Endodermal cell (in vitro differentiated cells): ENCODE measurements at regions not wholly inside any gene's neighbourhood (a gene's known extent, or its start where the extent isn't known, plus 50 kb on each side); places are given as distances from the start of the nearest gene placed in this dataset.

Experiments used
- DNase-seq: peaks from one replicate; pipeline ENCODE4 v3.0.0-alpha.2; 2017
- H3K27ac ChIP-seq: 2 replicates; pipeline ENCODE4 v1.5.1; 2013; ENCODE audit warnings: mild to moderate bottlenecking, low read depth, low read length, moderate library complexity
- H3K27me3 ChIP-seq: 2 replicates; pipeline ENCODE4 v1.6.1; 2013; ENCODE audit warnings: mild to moderate bottlenecking, low read length, moderate library complexity; ENCODE audit not compliant: insufficient read depth, control insufficient read depth, poor library complexity, severe bottlenecking
- H3K36me3 ChIP-seq: 2 replicates; pipeline ENCODE4 v1.7.0; 2013; ENCODE audit warnings: mild to moderate bottlenecking, low read length, moderate library complexity; ENCODE audit not compliant: control insufficient read depth, insufficient read depth
- H3K4me1 ChIP-seq: one replicate; pipeline ENCODE4 v1.7.0; 2013; ENCODE audit warnings: low read length; ENCODE audit not compliant: control insufficient read depth, insufficient read depth
- H3K4me3 ChIP-seq: 2 replicates; pipeline ENCODE4 v1.5.1; 2013; ENCODE audit warnings: mild to moderate bottlenecking, low read length, moderate library complexity
- H3K9ac ChIP-seq: 2 replicates; pipeline ENCODE4 v1.6.1; 2013; ENCODE audit warnings: mild to moderate bottlenecking, low read length, moderate library complexity; ENCODE audit not compliant: poor library complexity, severe bottlenecking; ENCODE audit errors: extremely low read depth
- H3K9me3 ChIP-seq: 2 replicates; pipeline ENCODE4 v1.6.1; 2013; ENCODE audit warnings: mild to moderate bottlenecking, low read length, moderate library complexity; ENCODE audit not compliant: control insufficient read depth
- H3K27ac Mint-ChIP-seq: 2 replicates; pipeline ENCODE4 v1.8.0; 2020; ENCODE audit warnings: mixed read lengths
- H3K27me3 Mint-ChIP-seq: 2 replicates; pipeline ENCODE4 v1.8.0; 2021; ENCODE audit warnings: mild to moderate bottlenecking, mixed read lengths; ENCODE audit not compliant: insufficient read depth
- H3K36me3 Mint-ChIP-seq: 2 replicates; pipeline ENCODE4 v1.8.0; 2020; ENCODE audit warnings: low read depth, mixed read lengths
- H3K4me1 Mint-ChIP-seq: 2 replicates; pipeline ENCODE4 v1.8.0; 2020; ENCODE audit warnings: mixed read lengths
- H3K4me3 Mint-ChIP-seq: 2 replicates; pipeline ENCODE4 v1.8.0; 2020; ENCODE audit warnings: mild to moderate bottlenecking, moderate library complexity, mixed read lengths
- H3K9me3 Mint-ChIP-seq: 2 replicates; pipeline ENCODE4 v1.8.0; 2020; ENCODE audit warnings: mild to moderate bottlenecking, mixed read lengths
- CTCF ChIP-seq: fragments of 200-600 bp; sonication (generic); conservative IDR thresholded peaks from 2 replicates; pipeline ENCODE4 v1.5.0; 2021; ENCODE audit warnings: antibody characterized with exemption, mild to moderate bottlenecking
- WGBS, 2 experiments: methylation state at CpG; one replicate each; pipeline versions ENCODE4 v1.1.5 to v1.1.7; 2013; ENCODE audit warnings: missing lambda C conversion rate in 2 of 2, mixed read lengths in 1 of 2; ENCODE audit not compliant: insufficient coverage in 1 of 2, insufficient read length in 1 of 2; 5-methylcytosine and 5-hydroxymethylcytosine counted together

- 80 to 88% methylated on average over 1 to 2 of the region's 2 CpGs for WGBS, 2 experiments
- Mint-ChIP-seq H3K4me3 (no peak overlapping the region), H3K4me1 (no peaks in the 10 kb centered on the region), H3K27ac (no peak overlapping the region), H3K27me3 (no peaks in the 10 kb centered on the region), H3K9me3 (no peaks in the 10 kb centered on the region), H3K36me3 (no peaks in the 10 kb centered on the region)
- no peak for TF ChIP-seq CTCF
- Histone ChIP-seq H3K4me3 (no peak overlapping the region), H3K4me1 (no peaks in the 10 kb centered on the region), H3K36me3 (no peaks in the 10 kb centered on the region), H3K27ac (no peak overlapping the region), H3K9me3 (no peaks in the 10 kb centered on the region), H3K27me3 (no peaks in the 10 kb centered on the region), H3K9ac (no peak overlapping the region)
- DNase-seq: no peak
These were observed 946.6 kb downstream of the SLC4A3 start for GRCh38 chr2:220574038-220574437.

GRCh38 chr2:220575963-220576362, 948.5 kb downstream of the SLC4A3 start:
- no peaks in the 10 kb centered on the region for H3K9me3 Mint-ChIP-seq
- no peaks in the 10 kb centered on the region for H3K9me3 ChIP-seq
- H3K4me3 Mint-ChIP-seq: no peak overlapping the region
- H3K4me3 ChIP-seq: no peak overlapping the region
- H3K4me1 Mint-ChIP-seq: no peaks in the 10 kb centered on the region
- no peak overlapping the region for H3K27ac ChIP-seq
- H3K27me3 ChIP-seq: no peaks in the 10 kb centered on the region
- WGBS, 2 experiments: 87 to 90% methylated on average over 1 of the region's 1 CpG
- H3K27me3 Mint-ChIP-seq: no peaks in the 10 kb centered on the region
- DNase-seq: no peak
- no peaks in the 10 kb centered on the region for H3K36me3 ChIP-seq
- no peaks in the 10 kb centered on the region for H3K36me3 Mint-ChIP-seq
- TF ChIP-seq CTCF: no peak
- H3K27ac Mint-ChIP-seq: no peak overlapping the region
- H3K4me1 ChIP-seq: no peaks in the 10 kb centered on the region
- H3K9ac ChIP-seq: no peak overlapping the region

- H3K27ac ChIP-seq: no peak overlapping the region
- H3K4me3 ChIP-seq: no peak overlapping the region
These were observed 952.0 kb downstream of the SLC4A3 start for GRCh38 chr2:220579452-220579851.

More at GRCh38 chr2:220579452-220579851, 952.0 kb downstream of the SLC4A3 start:
- no peaks in the 10 kb centered on the region for H3K36me3 ChIP-seq
- H3K9ac ChIP-seq: no peak overlapping the region
- no peaks in the 10 kb centered on the region for H3K9me3 ChIP-seq
- no peaks in the 10 kb centered on the region for H3K4me1 Mint-ChIP-seq
- no peaks in the 10 kb centered on the region for H3K4me1 ChIP-seq
- 80 to 91% methylated on average over 1 to 2 of the region's 2 CpGs for WGBS, 2 experiments
- no peaks in the 10 kb centered on the region for H3K9me3 Mint-ChIP-seq
- no peak for TF ChIP-seq CTCF
- no peaks in the 10 kb centered on the region for H3K27me3 ChIP-seq
- H3K4me3 Mint-ChIP-seq: no peak overlapping the region
- DNase-seq: no peak
- no peaks in the 10 kb centered on the region for H3K27me3 Mint-ChIP-seq
- H3K36me3 Mint-ChIP-seq: no peaks in the 10 kb centered on the region
- H3K27ac Mint-ChIP-seq: no peak overlapping the region
